Body of pancreas (tissue), 4 donors: ENCODE measurements at regions not wholly inside any gene's neighbourhood (a gene's known extent, or its start where the extent isn't known, plus 50 kb on each side); places are given as distances from the start of the nearest gene placed in this dataset.

Experiments
- ATAC-seq: fragments of 150-250 bp; one replicate; pipeline ENCODE4 v1.9.1; 2016
- DNase-seq, 4 donors: peaks; one replicate each; pipeline ENCODE4 v3.0.0-alpha.2; 2019
- H3K27ac ChIP-seq, 4 donors: fragments of 200-600 bp; sonication (generic); 1 replicate in 3 of 4; 2 replicates in 1 of 4; pipeline versions ENCODE4 v1.5.1 to v1.6.1; 2016 to 2019; ENCODE audit warnings: mild to moderate bottlenecking in 1 of 4, mixed read lengths in 1 of 4, moderate library complexity in 1 of 4
- H3K27me3 ChIP-seq, 2 donors: fragments of 200-600 bp; sonication (generic); one replicate each; pipeline ENCODE4 v1.6.0; 2016; ENCODE audit warnings: mild to moderate bottlenecking in 1 of 2
- H3K36me3 ChIP-seq, 2 donors: fragments of 200-600 bp; sonication (generic); replicated peaks in 1 of 2; 2 replicates each; pipeline ENCODE4 v1.5.1; 2016; ENCODE audit warnings: low read depth in 2 of 2; ENCODE audit not compliant: insufficient read depth in 1 of 2
- H3K4me1 ChIP-seq: fragments of 200-600 bp; sonication (generic); one replicate; pipeline ENCODE4 v1.6.0; 2016
- H3K4me3 ChIP-seq, 2 donors: fragments of 200-600 bp; sonication (generic); 1 replicate in 1 of 2; 2 replicates in 1 of 2; pipeline ENCODE4 v1.5.1; 2016 to 2019
- H3K9me3 ChIP-seq, 3 donors: fragments of 200-600 bp; sonication (generic); 1 replicate in 2 of 3; 2 replicates in 1 of 3; pipeline ENCODE4 v1.5.1; 2016
- CTCF ChIP-seq, 7 experiments: fragments of 450-650 bp in 4 of 7; fragments of 200-600 bp in 3 of 7; sonication (generic) in 3 of 7; IDR thresholded peaks; one replicate each; pipeline ENCODE4 v1.5.1; 2016 to 2019; ENCODE audit warnings: antibody characterized with exemption in 7 of 7
- POLR2A ChIP-seq, 3 donors: fragments of 450-650 bp; IDR thresholded peaks; one replicate each; pipeline ENCODE4 v1.6.1; 2016; ENCODE audit warnings: antibody characterized with exemption in 3 of 3, mild to moderate bottlenecking in 2 of 3
- WGBS, 2 donors: methylation state at CpG; one replicate each; pipeline ENCODE4 v1.1.5; 2017; 5-methylcytosine and 5-hydroxymethylcytosine counted together
- intact Hi-C: fragments of 100-400 bp; cut with DNase I; formaldehyde crosslinking; loops from one replicate; pipeline ENCODE4 v1.15.1; 2023

GRCh38 chr4:56261027-56261426 is 126.3 kb downstream of the AASDH start:
- ATAC-seq (no peak), DNase-seq (no peak)
- no peaks in the 10 kb centered on the region for H3K4me1 ChIP-seq
- intact Hi-C loops: no loop called here
- TF ChIP-seq POLR2A (IDR thresholded peaks at IDR 0.05): no peak
- no peak for TF ChIP-seq CTCF (IDR thresholded peaks at IDR 0.05)
- WGBS, 2 donors: 78 to 85% methylated on average over 6 of the region's 6 CpGs
- no peak overlapping the region for H3K27ac ChIP-seq
- H3K4me3 ChIP-seq: no peak overlapping the region
- H3K36me3 ChIP-seq: no peaks in the 10 kb centered on the region
- no peaks in the 10 kb centered on the region for H3K9me3 ChIP-seq
- H3K27me3 ChIP-seq: no peaks in the 10 kb centered on the region

GRCh38 chr4:56260320-56260719 is 127.0 kb downstream of the AASDH start:
- Histone ChIP-seq H3K4me1 (no peaks in the 10 kb centered on the region), H3K36me3 (no peaks in the 10 kb centered on the region), H3K27me3 (no peaks in the 10 kb centered on the region), H3K9me3 (no peaks in the 10 kb centered on the region), H3K27ac (no peak overlapping the region), H3K4me3 (no peak overlapping the region)
- ATAC-seq (no peak), DNase-seq (no peak)
- intact Hi-C loops: no loop called here
- 72 to 79% methylated on average over 4 of the region's 4 CpGs for WGBS, 2 donors
- no peak for TF ChIP-seq POLR2A (IDR thresholded peaks at IDR 0.05)
- no peak for TF ChIP-seq CTCF (IDR thresholded peaks at IDR 0.05)

DNA sequence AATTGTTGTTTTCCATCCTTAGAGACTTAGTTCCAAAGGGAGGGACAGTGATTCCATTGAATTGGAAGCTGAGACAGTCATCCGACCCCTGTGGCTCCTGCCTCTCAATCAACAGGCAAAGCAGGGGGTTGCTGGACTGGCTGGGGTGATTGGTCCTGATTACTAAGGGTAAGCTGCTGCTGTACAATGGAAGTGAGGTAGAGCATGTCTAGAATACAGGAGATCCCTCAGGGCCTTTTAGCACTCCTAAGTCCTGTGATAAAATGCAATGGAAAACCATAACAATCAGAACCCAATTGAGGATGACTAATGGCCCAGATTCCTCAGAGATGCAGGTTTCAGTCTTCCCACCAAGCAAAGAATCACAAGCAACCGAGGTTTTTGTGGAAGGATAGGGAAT is 127.6 kb downstream of the AASDH start:
- no peaks in the 10 kb centered on the region for H3K4me1 ChIP-seq
- 51 to 52% methylated on average over 2 of the region's 2 CpGs for WGBS, 2 donors
- intact Hi-C loops: no loop called here
- H3K36me3 ChIP-seq: no peaks in the 10 kb centered on the region
- H3K27ac ChIP-seq: no peak overlapping the region
- DNase-seq (no peak), ATAC-seq (no peak)
- no peaks in the 10 kb centered on the region for H3K9me3 ChIP-seq
- no peaks in the 10 kb centered on the region for H3K27me3 ChIP-seq
- TF ChIP-seq CTCF (IDR thresholded peaks at IDR 0.05) (no peak), POLR2A (IDR thresholded peaks at IDR 0.05) (no peak)
- H3K4me3 ChIP-seq: no peak overlapping the region

DNA sequence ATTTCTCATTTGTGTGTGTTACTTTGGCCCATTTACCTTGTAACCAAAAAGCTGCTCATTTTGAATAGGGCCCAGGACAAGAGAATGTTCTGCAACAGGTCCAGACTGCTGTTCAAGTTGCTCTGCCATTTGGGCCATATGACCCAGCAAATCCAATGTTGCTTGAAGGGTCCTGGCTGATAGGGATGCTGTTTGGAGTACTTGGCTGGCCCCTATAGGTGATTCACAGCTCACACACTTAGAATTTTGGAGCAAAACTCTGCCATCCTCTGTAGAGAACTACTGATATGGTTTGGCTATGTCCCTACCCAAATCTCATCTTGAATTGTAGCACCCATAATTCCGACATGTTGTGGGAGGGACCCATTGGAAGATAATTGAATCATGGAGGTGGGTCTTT is 131.5 kb downstream of the AASDH start:
- intact Hi-C loops: no loop called here
- ATAC-seq: no peak
- Histone ChIP-seq H3K36me3 (no peaks in the 10 kb centered on the region), H3K4me3 (no peak overlapping the region), H3K4me1 (no peaks in the 10 kb centered on the region), H3K27me3 (no peaks in the 10 kb centered on the region), H3K9me3 (no peaks in the 10 kb centered on the region), H3K27ac (no peak overlapping the region)
- DNase-seq: no peak
- 75 to 100% methylated on average over 1 of the region's 1 CpG for WGBS, 2 donors
- TF ChIP-seq CTCF (IDR thresholded peaks at IDR 0.05): no peak
- TF ChIP-seq POLR2A (IDR thresholded peaks at IDR 0.05): no peak

- intact Hi-C loops: no loop called here
- TF ChIP-seq POLR2A (IDR thresholded peaks at IDR 0.05): no peak
- TF ChIP-seq CTCF (IDR thresholded peaks at IDR 0.05): no peak
- Histone ChIP-seq H3K36me3 (no peaks in the 10 kb centered on the region), H3K4me3 (no peak overlapping the region), H3K9me3 (no peaks in the 10 kb centered on the region), H3K4me1 (no peaks in the 10 kb centered on the region), H3K27ac (no peak overlapping the region), H3K27me3 (no peaks in the 10 kb centered on the region)
- ATAC-seq: no peak
- DNase-seq: no peak
- 63% methylated on average over 4 of the region's 4 CpGs for WGBS, 2 donors
Observed at GRCh38 chr4:56253666-56254305, 133.5 kb downstream of the AASDH start.
